Smooth muscle cell (in vitro differentiated cells): ENCODE measurements at regions not wholly inside any gene's neighbourhood (a gene's known extent, or its start where the extent isn't known, plus 50 kb on each side); places are given as distances from the start of the nearest gene placed in this dataset.

ENCODE experiments used
- DNase-seq: peaks from one replicate; lab custom pipeline; 2025; ENCODE audit not compliant: unreplicated experiment; lab: John Stamatoyannopoulos, UW
- H2AFZ ChIP-seq: fragments of 200-600 bp; sonication (generic); 2 replicates; pipeline ENCODE4 v1.6.0; 2016; ENCODE audit warnings: antibody characterized with exemption, low read depth, mild to moderate bottlenecking
- H3F3A ChIP-seq: fragments of 200-600 bp; sonication (generic); 2 replicates; pipeline ENCODE4 v1.6.0; 2017; ENCODE audit warnings: antibody characterized with exemption, low read depth
- H3K27ac ChIP-seq: fragments of 200-600 bp; sonication (generic); 2 replicates; pipeline ENCODE4 v1.5.1; 2016; ENCODE audit warnings: low read depth, mild to moderate bottlenecking
- H3K27me3 ChIP-seq: fragments of 200-600 bp; sonication (generic); 2 replicates; pipeline ENCODE4 v1.6.1; 2016; ENCODE audit warnings: low read depth, mild to moderate bottlenecking
- H3K36me3 ChIP-seq: fragments of 200-600 bp; sonication (generic); 2 replicates; pipeline ENCODE4 v1.5.1; 2016; ENCODE audit warnings: low read depth
- H3K4me1 ChIP-seq: fragments of 200-600 bp; sonication (generic); 2 replicates; pipeline ENCODE4 v1.5.1; 2016; ENCODE audit warnings: low read depth
- H3K4me2 ChIP-seq: fragments of 200-600 bp; sonication (generic); 2 replicates; pipeline ENCODE4 v1.6.0; 2016; ENCODE audit warnings: mild to moderate bottlenecking
- H3K4me3 ChIP-seq: fragments of 200-600 bp; sonication (generic); 2 replicates; pipeline ENCODE4 v1.5.1; 2016; ENCODE audit warnings: mild to moderate bottlenecking
- H3K79me2 ChIP-seq: fragments of 200-600 bp; sonication (generic); 2 replicates; pipeline ENCODE4 v1.6.0; 2016; ENCODE audit warnings: low read depth, mild to moderate bottlenecking
- H3K9ac ChIP-seq: fragments of 200-600 bp; sonication (generic); 2 replicates; pipeline ENCODE4 v1.6.0; 2016; ENCODE audit warnings: low read depth
- H3K9me3 ChIP-seq: fragments of 200-600 bp; sonication (generic); replicated peaks from 2 replicates; pipeline ENCODE4 v1.5.1; 2016; ENCODE audit warnings: low read depth
- H4K20me1 ChIP-seq: fragments of 200-600 bp; sonication (generic); 2 replicates; pipeline ENCODE4 v1.6.0; 2016; ENCODE audit warnings: low read depth
- CTCF ChIP-seq: fragments of 200-600 bp; sonication (generic); IDR thresholded peaks from 2 replicates; pipeline ENCODE4 v1.5.1; 2017; ENCODE audit warnings: borderline replicate concordance, mild to moderate bottlenecking, antibody characterized with exemption; ENCODE audit not compliant: insufficient read depth, poor library complexity, severe bottlenecking
- WGBS: methylation state at CpG from one replicate; pipeline ENCODE4 v1.1.7; 2016; ENCODE audit warnings: low lambda C conversion rate; 5-methylcytosine and 5-hydroxymethylcytosine counted together

DNA sequence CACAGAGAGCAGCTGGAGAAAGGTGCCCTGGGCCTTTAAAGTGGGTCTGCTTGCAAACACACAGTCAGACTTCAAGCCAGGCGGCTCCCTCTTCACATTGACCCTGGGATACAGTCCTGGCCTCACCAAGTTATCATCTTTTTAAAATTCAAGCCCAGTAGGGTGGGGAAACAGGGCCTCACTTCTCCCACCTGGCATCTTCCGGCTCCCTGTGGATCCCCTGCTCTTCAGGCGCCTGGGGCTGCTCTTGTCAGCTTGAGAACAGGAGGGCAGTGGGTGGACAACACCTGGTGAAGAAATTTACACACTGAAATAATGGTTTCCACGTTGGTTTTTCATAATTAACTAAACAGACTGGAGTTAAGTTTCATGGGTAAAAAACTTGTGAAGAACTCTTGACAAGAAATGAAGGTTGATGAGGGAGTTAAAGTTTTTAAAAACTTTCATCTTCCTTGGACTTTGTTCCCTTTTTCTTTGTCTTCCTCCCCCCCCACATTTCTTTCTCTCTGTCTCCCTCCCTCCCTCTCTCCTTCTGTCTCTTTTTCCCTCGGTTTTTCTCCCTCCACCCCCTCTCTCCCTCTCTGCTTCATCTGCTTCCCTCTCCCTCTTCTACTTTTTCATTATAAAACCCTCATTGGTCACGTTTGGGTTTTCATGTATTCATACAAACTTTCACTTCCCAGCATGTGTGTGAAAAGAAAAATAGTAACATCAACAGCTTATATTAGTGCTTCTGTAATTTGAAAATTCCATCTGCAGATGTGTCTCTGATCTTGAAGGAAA, 219.6 kb downstream of the DMRT2 start:
- no peak for TF ChIP-seq CTCF

GRCh38 chr9:1271367-1271766, 221.2 kb downstream of the DMRT2 start:
- Histone ChIP-seq H3K27ac (no peak overlapping the region), H3K4me3 (no peak overlapping the region), H3K36me3 (no peaks in the 10 kb centered on the region), H2AFZ (no peak overlapping the region), H4K20me1 (no peaks in the 10 kb centered on the region), H3K4me2 (no peak overlapping the region), H3K27me3 (no peaks in the 10 kb centered on the region), H3K4me1 (no peaks in the 10 kb centered on the region), H3K79me2 (no peaks in the 10 kb centered on the region), H3K9ac (no peak overlapping the region), H3K9me3 (peaks cover 9% of the 10 kb centered on the region), H3F3A (no peaks in the 10 kb centered on the region)
- no peak for DNase-seq
- WGBS: 47% methylated on average over 2 of the region's 2 CpGs
- no peak for TF ChIP-seq CTCF

More for the DNA sequence above, 219.6 kb downstream of the DMRT2 start:
- H3K4me1 ChIP-seq: no peaks in the 10 kb centered on the region
- H3K9ac ChIP-seq: no peak overlapping the region
- H3K36me3 ChIP-seq: no peaks in the 10 kb centered on the region
- H3K79me2 ChIP-seq: no peaks in the 10 kb centered on the region
- peaks cover 9% of the 10 kb centered on the region for H3K9me3 ChIP-seq
- no peak overlapping the region for H3K27ac ChIP-seq
- H3F3A ChIP-seq: no peaks in the 10 kb centered on the region
- WGBS: 17% methylated on average over 5 of the region's 6 CpGs
- no peak overlapping the region for H3K4me3 ChIP-seq
- no peaks in the 10 kb centered on the region for H4K20me1 ChIP-seq
- no peak overlapping the region for H3K4me2 ChIP-seq
- H3K27me3 ChIP-seq: no peaks in the 10 kb centered on the region
- no peak overlapping the region for H2AFZ ChIP-seq
- DNase-seq: no peak

DNA sequence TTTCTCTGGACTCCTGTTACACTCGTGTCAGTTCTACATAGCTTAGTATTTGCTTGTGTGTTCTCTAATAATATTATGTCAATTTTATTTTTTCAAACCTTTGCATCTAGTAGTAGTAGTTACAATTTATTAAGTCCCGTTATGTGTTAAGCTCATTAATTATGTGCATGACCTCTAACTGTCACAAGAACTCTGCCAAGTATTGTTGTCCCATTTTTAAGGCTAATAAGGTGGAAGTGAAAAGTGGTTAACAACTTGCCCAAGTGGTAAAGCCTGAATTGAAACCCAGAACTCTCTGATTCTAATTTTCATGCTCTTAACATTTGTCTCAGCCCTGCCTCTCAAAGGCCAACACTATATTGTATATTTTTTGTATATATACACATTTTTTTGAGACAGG, 221.6 kb downstream of the DMRT2 start:
- no peak for DNase-seq
- H3K9ac ChIP-seq: no peak overlapping the region
- H3K36me3 ChIP-seq: no peaks in the 10 kb centered on the region
- H2AFZ ChIP-seq: no peak overlapping the region
- H3K4me2 ChIP-seq: no peak overlapping the region
- H3K4me3 ChIP-seq: no peak overlapping the region
- no peaks in the 10 kb centered on the region for H3F3A ChIP-seq
- H3K27ac ChIP-seq: no peak overlapping the region
- H3K4me1 ChIP-seq: no peaks in the 10 kb centered on the region
- H3K79me2 ChIP-seq: no peaks in the 10 kb centered on the region
- no peaks in the 10 kb centered on the region for H3K27me3 ChIP-seq
- 65% methylated on average over 2 of the region's 2 CpGs for WGBS
- peaks cover 9% of the 10 kb centered on the region for H3K9me3 ChIP-seq
- TF ChIP-seq CTCF: no peak
- H4K20me1 ChIP-seq: no peaks in the 10 kb centered on the region

DNA sequence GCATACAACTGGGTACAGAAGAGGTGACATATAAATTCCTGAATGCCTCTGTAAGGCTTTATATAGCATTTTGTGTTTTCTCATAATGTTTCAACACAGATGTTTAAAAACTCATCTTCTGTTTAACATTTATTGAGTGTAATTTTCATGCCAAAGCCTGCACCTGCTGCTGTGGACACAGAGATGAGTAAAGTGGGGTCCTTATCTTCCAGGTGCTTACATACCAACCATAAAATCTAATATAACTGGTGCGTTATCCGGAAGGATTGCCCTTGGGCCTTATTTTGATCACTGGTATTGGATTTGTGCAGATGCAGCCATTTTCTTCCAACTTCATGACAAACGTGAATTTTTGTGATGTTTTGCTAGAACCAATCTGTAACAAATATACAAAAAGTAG, 222.3 kb downstream of the DMRT2 start:
- H3K9ac ChIP-seq: no peak overlapping the region
- no peak overlapping the region for H3K4me3 ChIP-seq
- no peak for TF ChIP-seq CTCF
- no peaks in the 10 kb centered on the region for H3F3A ChIP-seq
- 62% methylated on average over 3 of the region's 3 CpGs for WGBS
- no peaks in the 10 kb centered on the region for H3K36me3 ChIP-seq
- no peak for DNase-seq
- H2AFZ ChIP-seq: no peak overlapping the region
- no peak overlapping the region for H3K4me2 ChIP-seq
- H3K9me3 ChIP-seq: peaks cover 9% of the 10 kb centered on the region
- no peaks in the 10 kb centered on the region for H3K27me3 ChIP-seq
- no peak overlapping the region for H3K27ac ChIP-seq
- no peaks in the 10 kb centered on the region for H4K20me1 ChIP-seq
- no peaks in the 10 kb centered on the region for H3K4me1 ChIP-seq
- no peaks in the 10 kb centered on the region for H3K79me2 ChIP-seq
